Astrocyte (in vitro differentiated cells and primary cell): ENCODE measurements at regions not wholly inside any gene's neighbourhood (a gene's known extent, or its start where the extent isn't known, plus 50 kb on each side); places are given as distances from the start of the nearest gene placed in this dataset.

ENCODE experiments used
- DNase-seq: peaks from one replicate; pipeline ENCODE4 v3.0.0-alpha.2; 2010; ENCODE audit warnings: low read depth
- FAIRE-seq: peaks from 2 replicates; lab custom pipeline; 2011; peaks lifted over from hg19 to GRCh38; lab: Jason Lieb, UNC
- H2AFZ ChIP-seq: 2 replicates; pipeline ENCODE4 v1.6.0; 2012; ENCODE audit warnings: low read depth, low read length, inconsistent platforms
- H3K27ac ChIP-seq: 2 replicates; pipeline ENCODE4 v1.5.1; 2011; ENCODE audit warnings: low read depth, low read length, inconsistent platforms
- H3K27me3 ChIP-seq: 2 replicates; pipeline ENCODE4 v1.6.0; 2011; ENCODE audit warnings: low read length, inconsistent platforms; ENCODE audit not compliant: insufficient read depth
- H3K36me3 ChIP-seq: 2 replicates; pipeline ENCODE4 v1.5.1; 2011; ENCODE audit warnings: low read length, inconsistent platforms; ENCODE audit not compliant: insufficient read depth
- H3K4me1 ChIP-seq: 2 replicates; pipeline ENCODE4 v1.5.1; 2011; ENCODE audit warnings: low read length, inconsistent platforms; ENCODE audit not compliant: insufficient read depth
- H3K4me2 ChIP-seq: 2 replicates; pipeline ENCODE4 v1.6.0; 2012; ENCODE audit warnings: low read length, inconsistent platforms
- H3K4me3 ChIP-seq: 2 replicates; pipeline ENCODE4 v1.5.1; 2011; ENCODE audit warnings: low read depth, mild to moderate bottlenecking, low read length, inconsistent platforms; ENCODE audit not compliant: insufficient read depth
- H3K79me2 ChIP-seq: 2 replicates; pipeline ENCODE4 v1.6.0; 2012; ENCODE audit warnings: mild to moderate bottlenecking, low read length, inconsistent platforms; ENCODE audit not compliant: insufficient read depth
- H3K9ac ChIP-seq: 2 replicates; pipeline ENCODE4 v1.6.0; 2012; ENCODE audit warnings: mild to moderate bottlenecking, low read length, inconsistent platforms
- H3K9me3 ChIP-seq: 2 replicates; pipeline ENCODE4 v1.5.1; 2012; ENCODE audit warnings: low read depth, mild to moderate bottlenecking, low read length, inconsistent platforms; ENCODE audit not compliant: insufficient read depth
- H4K20me1 ChIP-seq: 2 replicates; pipeline ENCODE4 v1.6.0; 2012; ENCODE audit warnings: low read length, inconsistent platforms; ENCODE audit not compliant: insufficient read depth
- H3K27ac Mint-ChIP-seq: one replicate; pipeline ENCODE4 v1.8.0; 2021; ENCODE audit warnings: mild to moderate bottlenecking, mixed read lengths; ENCODE audit not compliant: unreplicated experiment
- H3K27me3 Mint-ChIP-seq: one replicate; pipeline ENCODE4 v1.8.0; 2021; ENCODE audit warnings: low read depth, mixed read lengths; ENCODE audit not compliant: unreplicated experiment
- H3K36me3 Mint-ChIP-seq: one replicate; pipeline ENCODE4 v1.8.0; 2021; ENCODE audit warnings: low read depth, mixed read lengths; ENCODE audit not compliant: unreplicated experiment
- H3K4me1 Mint-ChIP-seq: one replicate; pipeline ENCODE4 v1.8.0; 2021; ENCODE audit warnings: low read depth, mixed read lengths; ENCODE audit not compliant: unreplicated experiment
- H3K4me3 Mint-ChIP-seq: one replicate; pipeline ENCODE4 v1.8.0; 2021; ENCODE audit warnings: mild to moderate bottlenecking, moderate library complexity, mixed read lengths; ENCODE audit not compliant: unreplicated experiment
- H3K9me3 Mint-ChIP-seq: one replicate; pipeline ENCODE4 v1.8.0; 2021; ENCODE audit warnings: mild to moderate bottlenecking, mixed read lengths; ENCODE audit not compliant: unreplicated experiment
- EZH2 ChIP-seq: IDR thresholded peaks from 2 replicates; pipeline ENCODE4 v1.6.1; 2012; ENCODE audit warnings: mild to moderate bottlenecking, low read length, inconsistent platforms; ENCODE audit not compliant: insufficient read depth
- TF ChIP-seq, protein P1 (sequence below): IDR thresholded peaks from 2 replicates; pipeline ENCODE4 v1.5.1; 2011; ENCODE audit warnings: low read depth, mild to moderate bottlenecking, inconsistent platforms, low read length, moderate library complexity; ENCODE audit not compliant: insufficient read depth

- Mint-ChIP-seq H3K36me3 (no peaks in the 10 kb centered on the region), H3K4me1 (peaks cover 11% of the 10 kb centered on the region), H3K27ac (no peak overlapping the region), H3K27me3 (no peaks in the 10 kb centered on the region), H3K4me3 (no peak overlapping the region), H3K9me3 (no peaks in the 10 kb centered on the region)
- Histone ChIP-seq H3K4me1 (no peaks in the 10 kb centered on the region), H3K4me3 (no peak overlapping the region), H3K4me2 (no peak overlapping the region), H3K9ac (no peak overlapping the region), H3K27ac (no peak overlapping the region), H3K79me2 (no peaks in the 10 kb centered on the region), H2AFZ (no peak overlapping the region), H4K20me1 (no peaks in the 10 kb centered on the region), H3K36me3 (no peaks in the 10 kb centered on the region), H3K9me3 (no peaks in the 10 kb centered on the region), H3K27me3 (no peaks in the 10 kb centered on the region)
- no peak for DNase-seq
- no peak for TF ChIP-seq EZH2
- TF ChIP-seq, protein P1, sequence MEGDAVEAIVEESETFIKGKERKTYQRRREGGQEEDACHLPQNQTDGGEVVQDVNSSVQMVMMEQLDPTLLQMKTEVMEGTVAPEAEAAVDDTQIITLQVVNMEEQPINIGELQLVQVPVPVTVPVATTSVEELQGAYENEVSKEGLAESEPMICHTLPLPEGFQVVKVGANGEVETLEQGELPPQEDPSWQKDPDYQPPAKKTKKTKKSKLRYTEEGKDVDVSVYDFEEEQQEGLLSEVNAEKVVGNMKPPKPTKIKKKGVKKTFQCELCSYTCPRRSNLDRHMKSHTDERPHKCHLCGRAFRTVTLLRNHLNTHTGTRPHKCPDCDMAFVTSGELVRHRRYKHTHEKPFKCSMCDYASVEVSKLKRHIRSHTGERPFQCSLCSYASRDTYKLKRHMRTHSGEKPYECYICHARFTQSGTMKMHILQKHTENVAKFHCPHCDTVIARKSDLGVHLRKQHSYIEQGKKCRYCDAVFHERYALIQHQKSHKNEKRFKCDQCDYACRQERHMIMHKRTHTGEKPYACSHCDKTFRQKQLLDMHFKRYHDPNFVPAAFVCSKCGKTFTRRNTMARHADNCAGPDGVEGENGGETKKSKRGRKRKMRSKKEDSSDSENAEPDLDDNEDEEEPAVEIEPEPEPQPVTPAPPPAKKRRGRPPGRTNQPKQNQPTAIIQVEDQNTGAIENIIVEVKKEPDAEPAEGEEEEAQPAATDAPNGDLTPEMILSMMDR: no peak
- no peak for FAIRE-seq
Observed at GRCh38 chr16:59612094-59612493, 878.0 kb upstream of the GOT2 start.

GRCh38 chr16:59611556-59611955 lies 877.4 kb upstream of the GOT2 start:
- Mint-ChIP-seq H3K27ac (no peak overlapping the region), H3K4me1 (peaks cover 11% of the 10 kb centered on the region), H3K4me3 (no peak overlapping the region), H3K9me3 (no peaks in the 10 kb centered on the region), H3K36me3 (no peaks in the 10 kb centered on the region), H3K27me3 (no peaks in the 10 kb centered on the region)
- no peak overlapping the region for H2AFZ ChIP-seq
- TF ChIP-seq EZH2: no peak
- TF ChIP-seq, protein P1: no peak
- H3K79me2 ChIP-seq: no peaks in the 10 kb centered on the region
- H3K4me1 ChIP-seq: no peaks in the 10 kb centered on the region
- H3K36me3 ChIP-seq: no peaks in the 10 kb centered on the region
- H3K9me3 ChIP-seq: no peaks in the 10 kb centered on the region
- no peak overlapping the region for H3K4me3 ChIP-seq
- H3K9ac ChIP-seq: no peak overlapping the region
- H3K4me2 ChIP-seq: no peak overlapping the region
- no peak overlapping the region for H3K27ac ChIP-seq
- no peaks in the 10 kb centered on the region for H4K20me1 ChIP-seq
- DNase-seq (peak; percentile 52), FAIRE-seq (no peak)
- no peaks in the 10 kb centered on the region for H3K27me3 ChIP-seq

DNA sequence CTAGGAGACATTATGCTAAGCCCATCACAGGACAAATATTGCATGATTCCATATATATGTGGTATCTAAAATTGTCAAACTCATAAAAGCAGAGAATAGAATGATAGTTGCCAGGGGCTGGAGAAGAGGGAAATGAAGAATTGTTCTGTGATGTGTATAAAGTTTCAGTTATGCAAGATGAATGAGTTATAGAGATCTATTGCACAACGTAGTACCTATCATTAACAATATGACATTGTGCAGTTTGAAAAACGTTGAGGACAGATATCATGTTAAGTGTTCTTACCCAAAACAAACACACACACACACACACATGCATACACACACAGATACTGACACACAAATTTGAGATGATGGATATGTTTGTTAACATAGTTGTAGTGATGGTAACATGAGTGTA lies 871.6 kb upstream of the GOT2 start:
- Histone ChIP-seq H3K9me3 (no peaks in the 10 kb centered on the region), H3K9ac (no peak overlapping the region), H2AFZ (no peak overlapping the region), H3K4me1 (no peaks in the 10 kb centered on the region), H3K4me3 (no peak overlapping the region), H3K27me3 (no peaks in the 10 kb centered on the region), H3K36me3 (no peaks in the 10 kb centered on the region), H3K27ac (no peak overlapping the region), H4K20me1 (no peaks in the 10 kb centered on the region), H3K4me2 (no peak overlapping the region), H3K79me2 (no peaks in the 10 kb centered on the region)
- no peak overlapping the region for H3K27ac Mint-ChIP-seq
- TF ChIP-seq EZH2: no peak
- TF ChIP-seq, protein P1: no peak
- DNase-seq (no peak), FAIRE-seq (peak; percentile 80)
- H3K9me3 Mint-ChIP-seq: no peaks in the 10 kb centered on the region
- no peaks in the 10 kb centered on the region for H3K36me3 Mint-ChIP-seq
- no peak overlapping the region for H3K4me3 Mint-ChIP-seq
- H3K4me1 Mint-ChIP-seq: no peaks in the 10 kb centered on the region
- H3K27me3 Mint-ChIP-seq: no peaks in the 10 kb centered on the region
